CD4-positive, alpha-beta T cell treated with Interleukin-21 for 1 hour (primary cell): ENCODE measurements at regions not wholly inside any gene's neighbourhood (a gene's known extent, or its start where the extent isn't known, plus 50 kb on each side); places are given as distances from the start of the nearest gene placed in this dataset.

Experiments used
- DNase-seq: peaks from one replicate; pipeline ENCODE4 v3.0.0-alpha.2; 2020

DNA sequence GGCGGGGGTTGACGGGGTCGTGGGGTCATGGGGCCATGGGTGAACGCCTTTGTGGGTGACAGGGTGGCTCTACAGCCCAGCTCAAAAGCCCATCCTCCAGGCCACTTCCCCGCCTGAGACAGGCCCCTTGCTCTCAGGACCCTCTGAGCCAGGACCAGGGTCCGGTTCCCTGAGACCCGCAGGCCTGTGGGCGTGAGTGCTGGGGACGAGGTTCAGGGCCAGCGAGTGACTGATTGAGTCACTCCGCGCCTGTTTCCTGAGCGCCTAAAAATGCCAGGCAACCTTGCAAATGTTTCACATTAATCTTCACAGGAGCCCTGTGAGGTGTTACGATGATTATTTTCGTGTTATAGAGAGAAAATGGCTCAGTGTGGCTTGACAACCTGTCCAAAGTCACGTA is 97.8 kb downstream of the ZNF674 start:
- no peak for DNase-seq

DNA sequence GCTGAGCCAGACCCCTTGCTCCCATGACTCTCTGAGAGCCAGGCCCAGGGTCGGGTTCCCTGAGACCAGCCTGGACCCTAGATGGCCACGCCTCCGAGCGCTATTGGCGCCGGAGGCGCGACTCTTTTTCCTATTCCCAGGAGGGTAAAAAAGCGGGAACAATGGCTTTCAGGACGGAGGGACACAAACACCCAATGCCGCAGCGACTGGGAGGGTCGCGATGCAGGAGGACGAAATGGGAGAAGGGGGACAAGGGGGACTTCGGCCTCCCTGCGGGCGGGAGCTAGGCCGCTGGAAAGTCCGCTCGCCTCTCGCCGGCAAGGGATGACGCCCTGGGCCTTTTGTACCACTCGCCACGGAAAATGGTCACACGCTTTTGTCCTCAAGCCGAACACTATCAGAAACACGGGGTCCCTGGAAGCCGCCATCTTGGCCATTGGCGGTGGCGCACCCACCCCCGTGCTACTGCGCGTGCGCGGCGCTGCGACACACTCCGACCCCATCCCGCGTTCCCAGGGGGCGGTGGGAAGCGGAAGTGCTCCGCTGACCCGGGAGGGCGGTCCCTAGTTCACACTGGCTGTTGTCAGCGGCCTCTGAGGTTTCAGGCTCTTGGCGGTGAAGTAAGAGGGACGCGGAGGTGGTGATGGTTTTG is 98.4 kb downstream of the ZNF674 start:
- peak; percentile 89 for DNase-seq

DNA sequence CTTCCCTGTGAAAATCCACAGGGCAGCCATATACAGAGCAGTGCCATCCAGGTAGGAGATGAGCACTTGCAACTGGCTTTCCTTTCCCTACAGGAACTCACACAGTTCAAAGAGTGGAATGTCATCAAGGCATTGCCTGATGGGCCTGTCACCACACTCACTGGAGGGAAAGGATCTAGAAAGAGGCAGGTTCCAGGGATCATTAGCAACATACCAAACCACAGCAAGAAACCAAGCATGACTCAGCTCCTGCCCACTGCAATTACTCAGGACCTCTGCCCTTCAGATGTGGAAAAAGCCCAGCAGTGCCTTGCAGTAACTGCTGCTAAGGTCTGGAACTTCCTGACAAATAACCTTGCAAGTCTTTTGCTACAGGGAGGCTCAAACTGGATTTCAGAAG is 101.2 kb downstream of the ZNF674 start:
- no peak for DNase-seq

DNA sequence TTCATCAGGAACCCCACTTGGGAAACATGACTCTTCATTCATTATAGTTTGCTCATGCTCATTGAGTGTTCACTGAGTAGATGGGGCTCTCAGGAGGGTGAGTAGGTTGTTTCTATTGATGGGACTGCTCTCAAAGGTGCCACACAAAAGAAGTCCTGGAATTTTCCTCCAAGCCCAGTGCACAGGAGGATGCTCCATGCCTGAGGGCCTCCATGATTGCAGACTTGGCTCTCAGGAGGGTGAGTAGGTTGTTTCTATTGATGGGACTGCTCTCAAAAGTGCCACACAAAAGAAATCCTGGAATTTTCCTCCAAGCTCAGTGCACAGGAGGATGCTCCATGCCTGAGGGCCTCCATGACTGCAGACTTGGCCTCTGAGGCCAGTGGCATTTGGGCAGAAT is 108.5 kb downstream of the ZNF674 start:
- DNase-seq = no peak

DNA sequence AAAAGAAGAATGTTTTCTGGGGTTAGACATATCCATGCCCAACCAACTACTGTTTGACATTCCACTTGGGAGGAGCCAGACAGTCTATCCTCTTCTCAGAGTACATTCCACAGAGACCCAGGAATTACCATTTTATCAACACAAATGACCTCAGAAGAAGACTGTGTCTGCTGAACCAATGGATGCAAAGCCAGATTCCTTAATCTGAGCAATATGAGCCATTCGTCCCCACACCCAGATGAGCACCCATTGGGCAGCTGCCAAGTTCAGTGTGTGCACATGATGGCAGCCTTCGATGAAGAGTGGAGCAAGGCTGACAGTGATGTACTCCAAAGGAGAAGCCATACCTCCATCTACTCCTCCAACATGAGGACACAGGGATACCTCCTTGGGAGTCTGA is 111.3 kb downstream of the ZNF674 start:
- no peak for DNase-seq

DNA sequence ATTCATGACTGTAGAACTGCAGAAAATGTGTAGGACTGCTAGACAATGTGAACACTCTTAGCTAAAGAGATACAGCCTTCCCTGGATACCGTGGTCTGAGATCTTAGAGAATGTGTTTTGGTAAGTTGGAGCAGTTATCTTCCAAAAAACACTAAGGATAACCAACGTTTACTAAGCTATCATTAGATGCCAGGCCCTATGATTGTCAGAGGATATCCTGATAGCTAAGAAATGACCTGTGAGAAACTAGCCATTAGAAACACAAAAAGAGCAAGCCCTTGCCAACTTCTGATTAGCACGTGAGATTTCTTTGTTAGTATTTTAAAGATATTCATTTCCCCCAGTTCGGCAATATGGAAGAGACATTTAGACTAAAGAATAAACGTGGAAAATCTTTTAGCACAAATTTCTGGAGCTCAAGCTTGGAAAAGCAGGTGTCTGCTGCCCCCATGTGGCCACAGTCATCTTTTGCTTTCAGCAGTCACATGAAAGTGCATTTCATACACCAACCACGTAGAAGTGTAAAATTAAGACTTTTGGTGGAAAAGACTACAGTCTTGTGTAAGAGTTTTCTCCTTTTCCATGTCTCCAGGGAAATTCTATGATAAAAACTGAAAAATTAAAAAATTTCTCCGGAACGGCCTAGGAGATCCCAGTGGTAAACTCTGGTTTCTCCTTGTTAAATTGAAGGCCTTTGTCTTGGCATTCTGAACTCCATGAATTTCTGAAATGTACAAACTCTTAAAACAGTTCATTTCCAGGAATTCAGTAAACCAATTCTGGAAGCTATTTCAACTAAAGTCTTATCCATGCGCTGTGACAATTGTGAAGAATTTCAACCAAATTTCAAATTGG is 136.4 kb downstream of the ZNF674 start:
- peak; percentile 56 for DNase-seq

DNA sequence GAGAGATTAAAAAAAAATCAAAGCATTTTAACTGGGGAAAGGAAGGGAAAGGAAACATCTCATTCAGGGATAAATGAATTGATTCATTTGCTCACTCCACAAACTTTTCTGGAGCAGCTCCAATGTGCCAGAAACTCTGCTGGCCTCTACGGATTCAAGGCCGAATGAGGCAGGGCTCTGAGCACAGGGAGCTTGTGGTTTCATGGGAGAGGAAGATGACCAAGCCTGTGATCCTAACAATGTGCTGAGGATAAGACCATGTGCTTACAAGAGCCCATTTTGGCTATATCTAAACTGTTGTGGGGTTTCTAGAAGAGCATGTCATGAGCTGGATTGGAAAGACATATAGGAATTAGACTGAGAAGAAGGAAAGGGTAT is 137.5 kb downstream of the ZNF674 start:
- DNase-seq = no peak

DNA sequence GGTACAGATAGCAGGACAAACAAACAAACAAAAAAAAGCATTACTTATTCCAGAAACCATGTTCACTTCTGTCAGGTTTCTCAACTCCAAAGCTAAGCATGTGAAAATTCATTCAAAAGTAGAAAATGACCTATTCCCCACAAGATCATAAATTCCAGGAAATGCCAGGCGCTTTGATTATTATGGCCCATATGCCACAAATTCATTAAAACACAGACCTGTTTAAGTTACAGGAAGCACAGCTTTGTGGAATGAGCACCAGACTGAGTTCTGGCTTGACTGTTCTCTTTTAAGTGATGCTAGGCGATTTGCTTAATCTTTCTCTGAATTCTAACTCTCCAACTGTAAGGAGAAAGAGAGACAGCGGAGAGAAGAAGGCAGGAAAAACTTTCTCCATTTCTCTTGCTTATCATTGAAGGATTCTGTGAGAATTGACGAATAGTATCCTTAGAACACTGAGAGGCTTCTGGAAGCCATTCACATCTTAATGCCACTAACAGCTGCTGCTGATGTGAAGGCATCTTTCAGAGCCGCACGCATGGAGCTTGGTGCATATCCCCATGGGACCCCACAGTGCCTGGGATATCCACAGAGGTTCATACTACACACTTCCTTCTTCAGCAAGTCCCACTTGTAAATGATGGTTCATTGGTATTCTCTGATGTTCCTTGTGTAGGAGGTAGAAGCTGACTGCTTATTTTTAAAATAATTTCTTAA is 138.0 kb downstream of the ZNF674 start:
- DNase-seq = no peak

DNA sequence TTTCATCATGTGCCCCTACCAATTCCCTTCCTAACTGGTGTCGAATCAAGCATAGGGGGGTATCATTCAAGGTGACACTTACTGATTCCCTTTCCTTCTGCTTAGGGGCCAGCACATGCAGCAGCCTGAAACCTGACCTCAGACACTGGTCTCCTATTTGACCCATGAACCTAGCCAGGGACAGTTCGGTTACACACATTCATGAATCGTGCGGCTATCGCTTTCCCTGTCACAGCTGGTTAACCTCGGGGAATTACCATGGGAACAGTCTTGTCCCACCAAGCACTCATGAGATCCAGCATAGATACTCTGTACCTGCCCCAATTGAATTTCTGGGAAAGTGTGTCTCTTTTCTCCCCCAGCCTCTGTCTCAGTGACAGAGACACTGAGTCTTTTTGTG is 140.4 kb downstream of the ZNF674 start:
- DNase-seq = no peak

DNA sequence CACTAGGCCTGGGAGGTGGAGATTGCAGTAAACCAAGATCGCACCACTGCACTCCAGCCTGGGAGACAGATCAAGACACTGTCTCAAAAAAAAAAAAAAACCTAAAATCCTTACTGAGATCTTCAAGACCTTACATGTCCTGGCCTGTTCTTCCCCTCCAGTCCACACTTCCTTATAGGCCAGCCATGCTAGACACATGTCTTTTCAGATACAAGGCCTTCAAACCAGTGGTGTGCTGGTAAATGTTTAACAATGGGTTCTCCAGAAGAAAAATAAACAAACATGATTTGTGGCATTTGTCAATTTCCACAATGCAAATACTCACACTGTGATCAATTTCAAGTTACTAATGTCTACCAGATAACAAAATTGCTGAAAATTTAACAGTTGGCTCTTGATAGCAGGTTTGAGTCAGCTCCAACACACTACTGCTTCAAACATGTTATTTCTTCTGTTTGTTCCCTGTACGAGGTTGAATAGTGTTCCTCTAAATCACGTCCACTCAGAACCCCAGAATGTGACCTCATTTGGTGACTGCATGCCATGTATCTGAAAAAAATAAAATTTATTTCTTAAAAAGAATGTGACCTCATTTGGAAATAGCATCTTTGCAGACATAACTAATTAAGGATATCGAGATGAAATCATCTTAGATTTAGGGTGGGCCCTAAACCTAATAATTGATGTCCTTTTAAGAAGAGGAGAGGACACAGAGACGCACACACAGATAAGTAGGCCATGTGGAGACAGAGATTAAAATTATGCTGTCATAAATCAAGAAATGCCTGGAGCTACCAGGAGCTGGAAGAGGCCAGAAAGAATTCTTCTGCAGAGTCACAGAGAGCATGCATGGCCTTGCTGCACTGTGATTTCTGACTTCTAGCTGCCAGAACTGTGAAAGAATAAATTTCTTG is 144.4 kb downstream of the ZNF674 start:
- DNase-seq = no peak

DNA sequence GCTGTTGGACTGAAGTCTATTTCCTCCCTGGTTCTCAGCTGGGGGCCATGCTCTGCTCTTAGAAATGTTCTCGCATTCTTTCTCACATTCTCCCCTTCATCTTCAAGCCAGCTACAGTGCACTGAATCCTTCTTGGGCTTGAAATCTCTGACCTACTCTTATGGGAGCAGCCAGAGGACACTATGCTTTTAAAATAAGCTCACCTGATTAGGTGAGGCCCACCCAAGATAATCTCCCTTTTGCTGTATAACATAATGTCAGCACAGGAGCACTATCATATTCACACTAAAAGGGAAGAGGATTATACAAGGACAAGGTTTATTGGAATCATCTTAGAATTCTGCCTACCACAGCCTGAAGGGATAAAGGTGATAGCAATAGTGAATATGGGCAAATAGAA is 146.3 kb downstream of the ZNF674 start:
- DNase-seq = no peak

DNA sequence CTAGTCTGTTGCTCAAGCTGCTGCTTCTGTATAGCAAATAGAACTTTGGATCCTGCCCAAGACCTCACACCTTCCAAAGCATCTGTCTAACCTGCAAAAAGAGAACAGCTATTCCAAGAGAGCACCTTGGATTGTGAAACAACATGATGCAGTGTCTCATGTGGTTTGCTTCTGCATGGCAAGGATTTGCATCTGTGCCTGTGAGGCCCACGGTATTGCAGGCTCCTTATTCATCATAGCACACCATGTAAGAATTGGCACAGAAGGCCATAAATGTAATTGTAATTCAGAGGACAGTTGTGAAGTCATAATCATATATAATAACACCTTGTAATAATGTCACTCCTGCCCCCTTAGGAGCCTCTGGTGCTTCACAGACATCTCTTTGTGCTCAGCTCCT is 147.1 kb downstream of the ZNF674 start:
- no peak for DNase-seq

DNA sequence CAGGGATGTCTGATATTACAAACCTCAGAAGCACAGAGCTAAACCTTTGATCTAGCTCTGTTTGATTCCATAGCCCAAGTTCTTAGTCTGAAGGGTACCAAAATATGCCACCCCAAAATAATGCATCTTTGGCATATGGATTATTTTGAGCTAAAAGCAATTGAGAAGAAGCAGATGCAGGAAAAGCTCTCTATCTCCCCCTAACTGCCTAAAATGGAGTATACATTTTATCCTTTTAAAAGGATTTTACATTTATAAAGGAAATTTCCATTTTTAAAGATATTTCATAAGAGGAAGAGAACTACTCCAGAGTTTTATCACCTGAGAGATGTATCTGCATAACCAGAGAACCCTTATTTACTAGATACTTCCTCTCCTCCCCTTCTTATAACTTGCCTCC is 158.7 kb downstream of the ZNF674 start:
- no peak for DNase-seq

DNA sequence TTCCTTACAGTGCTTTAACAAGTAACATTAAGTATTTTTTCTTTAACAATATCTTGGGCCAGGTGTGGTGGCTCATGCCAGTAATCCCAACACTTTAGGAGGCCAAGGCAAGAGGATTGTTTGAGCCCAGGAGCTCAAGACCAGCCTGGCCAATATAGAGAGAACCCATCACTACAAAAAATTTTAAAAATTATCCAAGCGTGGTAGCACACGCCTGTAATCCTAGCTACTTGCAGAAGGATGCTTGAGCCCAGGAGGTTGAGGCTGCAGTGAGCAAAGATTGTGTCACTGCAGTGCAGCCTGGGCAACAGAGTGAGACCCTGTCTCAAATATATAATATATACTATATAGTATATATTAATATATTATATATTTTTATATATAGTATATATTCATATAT is 162.2 kb downstream of the ZNF674 start:
- no peak for DNase-seq

DNA sequence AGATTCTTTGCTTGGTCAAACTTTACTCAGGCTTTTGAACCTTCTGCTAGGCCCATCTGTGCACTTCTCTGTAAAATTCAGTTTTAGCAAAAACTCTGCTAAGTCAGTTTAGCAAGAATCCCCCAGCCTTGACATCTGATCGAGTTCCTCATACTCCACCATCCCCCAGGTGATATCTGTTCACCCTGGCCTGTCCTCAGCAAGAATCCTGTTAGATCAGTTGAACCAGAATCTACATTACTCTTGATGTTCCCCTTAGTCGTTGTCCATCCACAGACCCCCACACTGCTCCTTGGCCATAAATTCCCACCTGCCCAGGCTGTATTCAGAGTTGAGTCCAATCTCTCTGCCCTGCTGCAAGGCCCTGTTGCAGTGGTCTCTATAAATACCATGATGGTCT is 162.6 kb downstream of the ZNF674 start:
- no peak for DNase-seq

DNA sequence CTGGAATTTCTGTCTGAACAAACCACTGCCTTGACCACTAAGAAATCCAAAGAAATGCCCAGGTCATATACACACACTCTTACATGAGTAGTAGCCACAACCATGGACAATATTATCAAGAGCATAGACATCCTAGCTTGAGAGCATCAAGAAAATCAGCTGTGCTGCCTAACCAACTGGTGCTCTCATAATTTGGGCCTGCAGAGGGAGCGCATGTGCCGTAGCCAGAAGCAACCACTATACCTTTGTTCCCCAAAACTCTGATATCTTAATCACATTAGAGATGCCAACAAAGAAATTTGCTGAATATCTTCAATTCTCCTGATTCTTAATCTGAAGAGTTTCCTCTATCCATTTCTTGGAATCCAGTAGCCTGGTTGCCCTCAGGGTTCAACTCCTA is 163.6 kb downstream of the ZNF674 start:
- peak; percentile 20 for DNase-seq

DNA sequence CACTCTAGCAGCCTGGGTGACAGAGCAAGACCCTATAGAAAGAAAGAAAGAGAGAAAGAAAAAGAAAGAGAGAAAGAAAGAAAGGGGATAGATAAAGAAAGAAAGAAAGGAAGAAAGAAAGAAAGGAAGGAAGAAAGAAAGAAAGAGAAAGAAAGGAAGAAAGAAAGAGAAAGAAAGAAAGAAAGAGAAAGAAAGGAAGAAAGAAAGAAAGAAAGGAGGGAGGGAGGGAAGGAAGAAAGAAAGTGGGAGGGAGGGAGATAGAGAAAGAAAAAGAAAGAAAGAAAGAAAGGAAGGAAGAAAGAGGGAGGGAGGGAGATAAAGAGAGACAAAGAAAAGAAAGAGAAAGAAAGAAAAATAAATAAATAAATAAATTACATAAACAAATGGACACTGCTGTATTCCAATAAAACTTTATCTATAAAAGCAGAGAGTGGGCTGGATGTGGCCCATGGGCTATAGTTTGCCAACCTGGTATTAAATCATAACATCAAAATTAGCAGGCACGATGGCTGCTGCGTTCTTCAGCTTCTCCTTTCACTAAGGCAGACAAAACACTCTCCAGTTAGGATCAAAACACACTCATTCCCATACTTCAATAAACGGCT is 165.0 kb downstream of the ZNF674 start:
- no peak for DNase-seq

DNA sequence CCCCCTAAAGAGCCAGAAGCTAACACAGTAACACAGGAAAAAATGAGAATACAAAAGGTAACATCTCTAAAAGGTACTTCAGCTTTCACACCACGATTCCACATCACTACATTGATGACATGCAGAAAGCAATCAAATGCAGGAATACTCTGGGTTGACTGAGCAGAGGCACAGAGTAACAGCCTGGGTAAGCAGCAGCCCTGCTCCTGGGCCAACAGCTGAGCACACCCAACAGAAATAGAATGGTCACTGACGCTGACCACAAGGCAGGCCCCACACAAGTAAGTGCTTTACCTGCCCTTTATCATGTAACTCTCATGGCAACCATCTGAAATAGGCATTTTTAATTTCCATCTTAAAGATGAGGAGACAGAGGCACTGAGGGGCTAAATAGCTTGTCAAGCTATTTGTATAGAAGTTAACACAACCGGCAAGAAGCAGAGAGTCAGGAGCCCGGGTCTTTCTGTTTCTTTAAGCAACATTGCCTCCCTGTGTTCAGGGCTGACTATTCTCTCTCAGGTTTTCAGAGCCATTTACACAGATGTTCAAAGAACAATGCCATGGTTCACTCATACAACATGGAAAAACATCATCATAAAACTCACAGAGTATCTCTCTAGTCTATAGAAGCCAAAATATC is 168.9 kb downstream of the ZNF674 start:
- DNase-seq = peak; percentile 44

DNA sequence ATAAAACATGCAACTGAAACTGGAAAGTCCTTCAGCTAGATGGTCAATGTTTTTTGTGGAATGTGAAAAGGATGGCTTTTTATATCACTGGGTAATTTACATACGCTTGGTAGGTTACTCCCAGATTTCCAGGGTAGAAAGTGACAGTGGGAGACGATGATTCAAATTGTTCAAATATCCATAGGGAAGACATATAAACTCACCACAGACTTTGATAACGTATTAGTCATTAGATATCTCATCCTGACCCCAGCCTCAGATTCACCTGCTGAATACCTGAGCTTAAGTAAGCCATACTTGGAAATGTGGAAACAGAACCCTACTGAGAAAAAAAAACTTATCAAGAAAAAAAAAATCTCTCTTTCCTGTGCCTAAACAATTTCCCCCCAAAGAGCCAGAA is 169.4 kb downstream of the ZNF674 start:
- DNase-seq = no peak

DNA sequence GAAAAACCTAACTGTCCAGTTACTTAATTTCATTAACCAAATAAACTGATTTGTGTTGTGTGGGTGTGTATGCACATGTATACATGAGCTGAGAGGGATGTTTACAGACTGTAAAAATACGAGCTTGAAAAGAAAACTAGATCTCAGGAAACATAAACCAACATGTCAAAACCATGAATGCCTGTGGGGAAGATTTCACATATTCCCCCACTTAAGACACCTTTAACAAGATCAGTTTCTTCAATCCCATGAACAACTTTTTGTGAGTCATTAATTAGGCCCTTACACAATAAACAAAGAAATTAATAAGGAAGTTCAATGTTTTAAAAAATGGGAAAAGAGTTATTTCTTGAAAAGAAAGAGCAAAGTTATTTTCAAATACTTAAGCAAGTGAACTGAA is 170.8 kb downstream of the ZNF674 start:
- no peak for DNase-seq

DNA sequence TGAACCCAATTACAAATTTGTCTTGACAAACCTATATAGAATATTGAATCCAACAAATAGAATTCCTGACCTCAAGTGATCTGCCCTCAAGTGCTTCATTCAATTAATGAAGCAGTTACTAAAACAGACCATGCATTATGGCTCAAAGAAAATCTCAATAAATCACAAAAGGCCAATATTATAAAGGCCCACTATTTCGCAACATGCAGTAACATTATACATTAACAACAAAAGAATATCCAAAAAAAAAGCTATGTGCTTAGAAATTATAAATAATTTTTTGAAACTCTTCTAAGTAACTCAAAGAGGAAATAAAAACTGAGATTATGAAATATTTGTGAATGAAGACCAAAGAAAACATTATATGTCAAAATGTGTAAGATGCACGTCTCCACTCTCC is 177.7 kb downstream of the ZNF674 start:
- no peak for DNase-seq
